Sciatic nerve (tissue), 2 donors: ENCODE measurements at regions not wholly inside any gene's neighbourhood (a gene's known extent, or its start where the extent isn't known, plus 50 kb on each side); places are given as distances from the start of the nearest gene placed in this dataset.

ENCODE experiments used
- ATAC-seq: fragments of 200-7000 bp; cut with Tn5 transposase; one replicate; pipeline ENCODE4 v1.9.1; 2020; ENCODE audit warnings: mild to moderate bottlenecking, moderate library complexity
- DNase-seq: peaks from one replicate; pipeline ENCODE4 v3.0.0-alpha.2; 2020; ENCODE audit warnings: low spot score
- intact Hi-C: fragments of 100-400 bp; cut with DNase I; formaldehyde crosslinking; loops from one replicate; pipeline ENCODE4 v1.14.2; 2022
- donor health status: DM: no; HTN: no; CAD: no.
- donor health status: DM: no; HTN: no; CAD: no.

DNA sequence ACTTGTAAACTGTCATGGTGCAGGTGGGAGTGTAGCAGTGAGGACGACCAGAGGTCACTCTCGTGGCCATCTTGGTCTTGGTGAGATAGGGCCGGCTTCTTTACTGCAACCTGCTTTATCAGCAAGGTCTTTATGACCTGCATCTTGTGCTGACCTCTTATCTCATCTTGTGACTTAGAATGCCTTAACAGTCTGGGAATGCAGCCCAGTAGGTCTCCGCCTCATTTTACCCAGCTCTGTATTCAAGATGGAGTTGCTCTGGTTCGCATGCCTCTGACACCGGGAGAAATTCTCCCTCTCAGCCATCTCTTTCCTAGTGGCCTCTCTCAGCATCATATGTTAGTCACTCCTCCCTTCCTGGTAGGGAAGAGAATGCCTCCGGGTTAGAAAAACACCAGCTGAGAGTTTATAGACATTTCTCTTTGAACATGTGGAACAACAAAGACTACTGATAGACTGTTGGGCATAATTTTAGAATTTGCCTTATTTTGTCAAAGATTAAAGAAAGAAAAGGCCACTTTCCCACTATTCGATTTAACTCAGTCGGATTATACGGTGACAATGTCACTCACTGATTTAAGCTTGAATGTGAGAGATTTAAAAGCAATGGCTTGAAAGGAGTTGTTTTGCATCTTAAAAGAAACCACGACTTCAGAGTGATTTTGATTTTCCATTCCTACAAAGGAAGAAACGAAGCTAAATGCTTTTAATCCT lies 67.9 kb upstream of the SNX9 start:
- ATAC-seq (no peak), DNase-seq (no peak)
- intact Hi-C loops, result no loop called here

DNA sequence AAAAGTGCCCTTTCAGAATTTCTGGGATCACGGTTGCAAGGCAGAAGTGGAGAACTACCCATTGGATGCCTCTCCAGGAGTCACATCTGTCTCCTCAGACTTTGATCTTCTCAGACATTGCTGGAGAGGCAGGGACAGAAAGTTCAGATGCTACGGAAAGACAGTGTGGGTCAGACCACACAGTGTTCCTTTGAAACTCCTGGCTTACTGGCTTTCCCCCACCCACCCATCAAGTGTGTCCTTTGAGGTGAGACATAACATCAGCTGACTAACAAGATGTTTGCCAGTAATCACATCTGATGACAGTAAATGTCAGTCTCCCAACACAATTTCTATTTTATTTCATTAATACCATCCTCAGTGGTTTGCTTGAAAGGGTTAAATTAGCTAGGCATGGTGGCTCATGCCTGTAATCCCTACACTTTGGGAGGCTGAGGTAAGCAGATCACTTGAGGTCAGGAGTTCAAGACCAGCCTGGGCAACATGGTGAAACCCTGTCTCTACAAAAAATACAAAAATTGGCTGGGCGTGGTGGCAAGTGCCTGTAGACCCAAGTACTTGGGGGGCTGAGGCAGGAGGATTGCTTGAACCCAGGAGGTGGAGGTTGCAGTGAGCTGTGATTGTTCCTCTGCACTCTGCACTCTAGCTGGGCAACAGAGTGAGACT lies 67.2 kb upstream of the SNX9 start:
- intact Hi-C loops, result no loop called here
- DNase-seq (no peak), ATAC-seq (peak; percentile 7)

DNA sequence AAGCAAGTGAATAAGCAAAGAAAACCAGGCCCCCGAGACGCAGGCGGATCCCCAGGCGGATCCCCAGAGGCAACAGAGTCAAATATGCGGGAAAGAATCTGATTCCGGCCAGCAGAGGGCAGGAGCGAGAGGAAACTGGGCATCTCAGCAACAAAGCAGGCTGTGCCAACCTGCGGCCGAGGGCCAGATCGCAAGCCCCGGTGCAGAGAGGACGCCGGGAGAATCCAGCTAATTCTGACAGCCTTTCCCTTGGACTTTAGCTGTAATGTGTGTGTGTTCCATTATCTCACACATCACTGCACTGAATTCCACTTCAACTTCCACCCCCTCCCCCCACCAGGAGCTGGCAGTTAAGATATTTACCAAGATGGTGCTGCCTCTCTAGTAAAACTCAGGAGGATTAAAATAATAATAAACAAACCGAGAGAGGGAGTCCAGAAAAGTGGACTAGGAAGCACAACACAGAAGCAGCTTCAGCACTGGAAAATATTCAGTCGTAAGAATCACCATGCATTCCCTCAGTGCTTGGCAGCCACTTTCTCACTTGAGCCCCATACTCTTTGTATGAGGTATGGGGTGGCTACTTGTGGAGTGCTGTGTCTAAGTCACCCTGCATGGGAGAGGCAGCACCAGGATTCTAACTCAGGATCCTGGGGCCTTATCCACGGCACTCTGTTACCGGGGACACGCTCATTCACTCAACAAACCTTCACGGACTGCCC lies 66.2 kb upstream of the SNX9 start:
- ATAC-seq (peak; percentile 88), DNase-seq (peak; percentile 93)
- intact Hi-C loops, result no loop called here

DNA sequence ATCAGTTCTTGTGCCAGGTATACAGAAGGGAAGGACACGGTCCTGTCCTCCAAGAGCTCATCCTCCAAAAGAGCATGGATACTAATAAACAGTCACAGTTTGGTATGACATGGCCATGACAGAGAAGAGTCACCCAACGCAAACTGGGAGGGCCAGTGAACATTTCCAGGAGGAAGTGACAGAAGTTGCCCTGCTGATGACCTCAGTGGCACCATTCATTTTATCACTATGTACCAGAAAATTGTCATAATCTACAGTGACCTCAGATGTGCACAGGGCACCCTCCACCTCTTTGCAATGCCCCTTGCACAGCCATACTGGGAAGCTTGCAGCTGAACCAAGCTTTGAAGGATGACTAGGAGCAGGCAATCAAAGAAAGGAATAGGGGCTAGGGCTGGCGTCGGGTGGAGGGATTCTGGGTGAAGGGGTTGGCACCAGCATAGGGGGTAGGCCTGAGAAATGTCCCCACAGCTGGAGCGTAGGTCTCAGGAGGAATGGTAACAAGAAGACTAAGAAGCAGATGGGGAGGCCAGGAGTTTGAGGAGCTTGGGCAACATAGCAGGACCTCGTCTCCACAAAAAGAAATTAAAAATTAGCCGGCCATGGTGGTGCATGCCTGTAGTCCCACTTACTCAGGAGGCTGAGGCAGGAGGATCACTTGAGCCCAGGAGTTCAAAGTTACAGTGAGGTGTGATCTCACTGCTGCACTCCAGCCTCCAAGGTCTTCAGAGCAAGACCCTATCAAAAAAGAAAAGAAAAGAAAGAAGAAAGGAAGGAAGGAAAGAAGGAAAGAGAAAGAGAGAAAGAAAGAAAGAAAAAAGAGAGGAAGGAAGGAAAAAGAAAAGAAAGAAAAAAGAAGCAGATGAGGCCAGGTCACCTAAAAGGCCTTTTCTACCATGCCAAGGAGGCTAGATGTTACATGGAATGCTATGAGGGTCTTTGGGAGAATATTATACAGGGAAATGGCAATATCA lies 65.3 kb upstream of the SNX9 start:
- ATAC-seq (no peak), DNase-seq (no peak)
- intact Hi-C loops, result no loop called here

DNA sequence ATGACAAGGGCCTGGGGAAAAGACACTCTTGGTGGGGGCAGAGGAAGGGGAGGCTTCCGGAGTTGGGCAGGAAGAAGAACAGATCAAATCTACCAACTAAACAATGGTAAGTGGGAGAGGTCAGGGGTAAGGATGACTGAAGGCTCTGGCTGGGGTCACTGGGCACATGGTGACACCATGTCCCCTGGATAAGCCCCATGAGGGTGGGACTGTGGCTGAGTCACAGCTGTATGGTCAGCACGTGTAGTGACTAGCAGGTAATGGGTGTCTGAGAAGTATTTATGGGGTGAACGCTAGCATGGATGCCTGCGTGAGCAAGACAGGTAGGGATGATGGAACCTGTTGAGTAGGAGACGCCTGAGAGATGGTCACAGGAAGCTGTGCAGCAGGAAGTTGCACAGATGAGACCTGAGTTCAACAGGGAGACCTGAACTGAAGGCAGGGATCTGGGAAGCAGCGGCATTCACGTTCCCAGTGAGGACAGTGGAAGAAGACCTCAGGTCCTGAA lies 64.5 kb upstream of the SNX9 start:
- intact Hi-C loops, result no loop called here
- no peak for ATAC-seq
- DNase-seq, result no peak

DNA sequence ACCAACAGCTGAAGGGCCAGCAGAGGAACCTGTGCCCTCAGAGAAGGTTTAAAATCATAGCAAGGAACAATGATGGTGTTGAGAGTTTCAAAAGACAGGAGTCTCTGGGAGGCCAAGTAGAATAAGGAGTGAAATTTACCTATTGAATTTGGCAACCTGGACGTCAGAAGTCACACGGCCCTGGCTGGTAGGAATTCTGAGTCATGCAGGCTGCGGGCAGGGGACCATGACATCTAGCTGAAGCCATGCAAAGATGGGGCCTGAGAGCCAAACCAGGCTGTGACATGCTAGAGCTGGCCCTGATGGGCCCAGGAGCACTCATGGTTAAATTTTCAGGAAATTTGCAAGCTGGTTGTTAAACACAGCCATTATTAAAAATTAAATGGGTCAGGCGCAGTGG lies 64.0 kb upstream of the SNX9 start:
- no peak for ATAC-seq
- intact Hi-C loops, result no loop called here
- no peak for DNase-seq

DNA sequence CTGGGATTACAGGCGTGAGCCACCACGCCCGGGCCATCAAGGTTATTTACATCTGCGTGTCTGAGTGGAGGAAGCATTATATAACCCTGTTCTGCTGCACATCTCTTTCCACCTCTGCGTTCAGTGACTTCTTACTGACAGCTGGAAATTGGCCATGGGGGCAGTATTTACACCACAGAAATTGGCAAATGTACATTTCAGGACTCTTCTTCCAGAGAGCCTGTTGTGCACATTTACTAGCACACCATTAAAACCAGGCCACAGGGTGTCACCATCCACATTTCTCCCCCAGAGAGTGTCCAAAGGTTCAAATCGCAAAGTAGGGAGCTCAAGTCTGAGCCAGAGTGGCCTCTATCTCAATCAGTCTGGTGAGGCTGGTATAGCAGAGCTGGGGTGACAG lies 62.9 kb upstream of the SNX9 start:
- DNase-seq, result no peak
- ATAC-seq, result no peak
- intact Hi-C loops, result no loop called here

DNA sequence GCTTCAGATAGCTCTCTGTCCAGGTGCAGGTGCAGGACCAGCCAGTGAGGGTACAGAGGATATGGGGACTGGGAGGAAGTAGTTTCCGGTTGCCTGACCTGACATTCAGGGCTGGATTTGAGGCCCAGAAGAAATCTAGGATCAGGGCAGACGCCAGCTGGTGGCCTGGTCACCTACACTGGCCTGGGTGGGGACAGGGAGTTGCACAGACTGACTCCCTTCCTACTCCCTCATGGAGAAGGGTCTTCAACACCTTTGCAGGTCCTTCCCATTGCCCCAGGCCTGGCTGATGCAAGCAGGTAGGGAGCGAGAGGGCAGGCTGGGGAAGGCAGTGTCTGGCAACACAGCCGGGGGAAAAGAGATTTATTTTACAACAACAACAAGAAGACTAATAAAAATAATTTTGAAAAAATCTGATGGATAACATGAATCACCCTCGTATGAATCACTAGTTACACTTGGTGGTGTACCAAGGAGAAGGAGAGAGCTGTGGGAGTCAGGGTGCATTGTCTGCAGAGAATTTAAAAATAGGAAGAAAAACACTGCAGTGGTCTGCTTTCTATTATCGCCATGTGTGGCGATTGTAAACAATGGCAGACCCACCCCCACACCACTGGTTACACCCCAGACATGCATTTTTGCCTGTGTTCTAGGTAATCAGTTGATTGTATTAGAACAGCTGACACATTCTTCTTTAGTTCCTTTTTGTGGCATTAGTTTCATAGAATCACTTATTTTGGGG lies 62.3 kb upstream of the SNX9 start:
- intact Hi-C loops, result no loop called here
- no peak for ATAC-seq
- no peak for DNase-seq

DNA sequence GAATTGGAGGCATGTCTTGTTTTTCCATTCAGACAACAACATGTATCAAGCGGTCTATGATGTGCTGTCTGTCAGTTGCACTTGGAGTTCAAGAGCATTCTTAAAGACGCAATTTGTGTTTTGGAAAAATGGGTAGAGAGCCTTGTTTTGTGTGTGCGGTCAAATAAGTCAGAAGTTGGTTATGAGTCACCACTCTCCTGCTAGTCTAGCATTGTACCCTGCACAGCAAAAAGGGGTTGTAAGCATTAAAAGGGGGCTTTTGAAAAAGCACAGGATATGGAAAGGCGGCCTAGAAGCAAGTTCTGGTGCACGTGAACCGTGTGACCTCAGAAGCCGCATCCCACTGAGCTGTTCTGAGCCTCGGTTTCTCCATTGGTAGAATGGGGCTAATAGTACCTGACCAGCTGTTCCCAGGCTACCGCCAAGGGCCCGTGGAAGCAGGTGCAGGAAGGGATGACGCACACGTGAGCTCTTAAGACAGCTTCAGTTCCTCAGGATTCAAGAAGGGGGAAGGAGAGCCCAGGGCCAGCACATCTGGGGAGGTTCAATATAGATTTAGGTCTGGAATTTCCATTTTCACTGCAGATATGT lies 61.6 kb upstream of the SNX9 start:
- intact Hi-C loops, result no loop called here
- no peak for DNase-seq
- ATAC-seq, result no peak

DNA sequence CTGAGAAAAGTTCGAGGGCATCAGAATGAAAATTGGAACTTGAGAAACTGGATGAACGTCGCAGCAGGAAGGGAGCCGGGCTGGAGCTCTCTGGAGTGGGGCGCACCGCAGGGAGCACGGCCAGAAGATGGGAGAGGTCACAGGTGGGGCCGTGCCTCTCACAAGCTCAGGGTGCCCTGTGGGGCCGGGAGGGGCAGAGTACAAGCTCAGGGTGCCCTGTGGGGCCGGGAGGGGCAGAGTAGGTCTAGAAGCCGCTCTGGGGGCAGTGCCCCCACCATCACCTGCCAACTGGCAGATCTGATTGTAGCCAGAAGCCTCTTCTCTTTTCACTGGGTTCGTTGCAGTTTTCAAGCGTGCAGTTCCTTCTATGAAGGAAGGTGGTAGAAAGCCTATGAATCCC lies 61.1 kb upstream of the SNX9 start:
- intact Hi-C loops, result no loop called here
- ATAC-seq (no peak), DNase-seq (no peak)

DNA sequence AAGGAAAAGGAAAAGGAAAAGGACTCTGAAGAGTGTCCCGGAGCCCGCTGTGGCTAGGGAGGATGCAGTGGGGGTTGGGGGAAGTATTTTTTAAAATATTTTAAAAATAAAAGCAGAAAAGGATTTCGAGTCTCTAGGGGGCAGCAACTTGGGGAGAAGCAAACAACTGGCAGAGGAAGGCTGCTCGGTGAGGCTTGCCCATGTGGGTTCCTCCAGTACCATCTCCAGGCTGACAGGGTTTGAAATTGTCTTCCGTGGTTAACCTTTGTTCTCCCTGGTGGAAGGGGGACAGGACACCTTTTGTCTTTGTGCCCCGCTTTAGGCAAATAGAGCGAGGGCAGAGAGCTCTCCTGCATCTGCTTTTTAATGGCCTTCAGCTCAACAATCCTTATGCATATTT lies 60.4 kb upstream of the SNX9 start:
- intact Hi-C loops, result no loop called here
- no peak for DNase-seq
- ATAC-seq, result no peak

DNA sequence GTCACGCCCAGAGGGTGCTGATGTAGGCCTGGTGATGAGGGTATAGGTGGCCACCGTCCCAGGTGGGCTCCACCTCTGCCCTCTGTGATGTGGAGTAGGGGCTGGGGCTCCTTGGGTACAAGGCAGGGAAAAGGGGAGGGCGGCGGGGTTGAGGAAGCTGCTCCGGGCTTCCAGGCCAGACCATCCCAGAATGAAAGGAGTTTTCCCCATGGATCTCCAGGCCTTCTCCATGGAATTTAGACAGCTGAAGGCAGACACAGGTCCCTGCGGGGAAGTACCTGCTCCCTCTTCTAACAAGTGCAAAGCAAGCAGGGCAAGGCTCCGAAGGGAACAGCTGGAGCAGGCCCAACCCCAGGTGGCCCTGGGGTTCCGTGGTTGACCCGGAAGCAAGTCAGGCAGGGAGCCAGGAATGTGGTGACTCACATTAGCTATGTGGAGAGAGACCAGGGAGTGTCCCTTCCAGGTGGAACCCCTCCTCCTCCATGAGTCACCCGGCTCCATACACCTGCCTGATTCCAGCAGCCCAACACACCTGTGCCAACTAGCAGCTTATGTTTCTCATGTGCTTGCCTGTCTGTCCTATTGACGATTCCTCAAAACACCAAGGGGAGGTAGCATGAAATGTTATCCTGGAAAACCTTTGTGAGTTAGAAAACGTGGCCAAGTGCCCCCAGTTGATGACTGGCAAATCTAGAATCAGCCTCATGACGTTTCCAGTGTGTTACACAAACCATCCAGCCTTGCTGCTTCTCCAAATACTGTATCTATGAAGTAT lies 59.7 kb upstream of the SNX9 start:
- intact Hi-C loops, result no loop called here
- DNase-seq, result no peak
- ATAC-seq, result no peak

DNA sequence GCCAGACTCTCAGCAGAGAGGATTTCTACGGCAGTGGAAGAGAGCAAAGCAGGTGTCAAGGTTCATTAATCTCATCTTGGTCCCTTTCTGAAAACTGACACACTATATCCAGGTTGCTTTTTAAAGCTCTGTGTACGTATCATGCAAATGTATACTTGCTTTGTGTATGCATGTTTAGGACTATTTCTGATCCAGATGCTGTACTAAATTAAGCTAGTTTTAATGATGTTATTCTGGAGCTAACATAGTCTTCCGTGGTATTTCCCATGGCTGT lies 59.2 kb upstream of the SNX9 start:
- intact Hi-C loops, result no loop called here

DNA sequence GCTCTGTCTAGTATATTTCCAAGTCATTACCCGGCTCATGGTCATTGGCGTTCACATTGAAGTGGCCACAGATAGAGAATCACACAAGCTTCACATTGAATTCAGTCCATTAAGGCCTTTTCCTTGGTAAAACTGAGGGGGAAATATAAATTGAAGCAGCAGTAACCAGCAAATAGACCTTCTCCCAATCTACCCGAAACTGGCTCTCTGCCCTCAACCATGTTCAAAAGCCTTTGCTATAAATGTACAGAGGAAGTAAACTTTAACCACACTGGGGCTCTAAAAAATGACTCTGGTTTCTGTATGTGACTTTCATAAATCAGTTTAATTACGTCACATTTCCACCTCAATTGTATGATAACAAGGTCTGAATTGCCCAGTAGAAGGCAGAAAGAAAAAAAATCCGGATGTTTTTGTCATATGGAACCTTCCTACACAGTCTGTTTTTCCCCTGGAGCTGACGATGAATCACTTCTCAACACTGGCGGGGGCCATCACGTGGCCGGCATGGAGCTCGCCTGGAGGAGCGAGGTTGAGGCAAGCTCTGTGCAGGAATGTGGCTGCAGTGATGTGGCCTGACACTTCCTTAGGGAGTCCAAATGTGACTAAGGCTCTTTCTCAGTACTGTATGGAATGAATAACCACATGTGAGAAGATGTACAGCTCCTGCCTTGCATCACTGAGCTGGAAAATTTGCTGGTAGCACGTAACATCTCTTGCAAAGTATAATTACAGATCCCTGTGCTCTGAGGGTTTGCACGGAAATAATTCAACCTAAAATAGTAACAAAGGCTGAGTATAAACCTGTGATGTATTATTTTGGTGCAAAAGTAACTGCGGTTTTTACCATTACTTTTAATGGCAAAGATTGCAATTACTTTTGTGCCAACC lies 58.6 kb upstream of the SNX9 start:
- intact Hi-C loops, result no loop called here
- ATAC-seq (peak; percentile 82), DNase-seq (peak; percentile 86)

More for the DNA sequence above, 59.2 kb upstream of the SNX9 start:
- ATAC-seq (no peak), DNase-seq (no peak)

DNA sequence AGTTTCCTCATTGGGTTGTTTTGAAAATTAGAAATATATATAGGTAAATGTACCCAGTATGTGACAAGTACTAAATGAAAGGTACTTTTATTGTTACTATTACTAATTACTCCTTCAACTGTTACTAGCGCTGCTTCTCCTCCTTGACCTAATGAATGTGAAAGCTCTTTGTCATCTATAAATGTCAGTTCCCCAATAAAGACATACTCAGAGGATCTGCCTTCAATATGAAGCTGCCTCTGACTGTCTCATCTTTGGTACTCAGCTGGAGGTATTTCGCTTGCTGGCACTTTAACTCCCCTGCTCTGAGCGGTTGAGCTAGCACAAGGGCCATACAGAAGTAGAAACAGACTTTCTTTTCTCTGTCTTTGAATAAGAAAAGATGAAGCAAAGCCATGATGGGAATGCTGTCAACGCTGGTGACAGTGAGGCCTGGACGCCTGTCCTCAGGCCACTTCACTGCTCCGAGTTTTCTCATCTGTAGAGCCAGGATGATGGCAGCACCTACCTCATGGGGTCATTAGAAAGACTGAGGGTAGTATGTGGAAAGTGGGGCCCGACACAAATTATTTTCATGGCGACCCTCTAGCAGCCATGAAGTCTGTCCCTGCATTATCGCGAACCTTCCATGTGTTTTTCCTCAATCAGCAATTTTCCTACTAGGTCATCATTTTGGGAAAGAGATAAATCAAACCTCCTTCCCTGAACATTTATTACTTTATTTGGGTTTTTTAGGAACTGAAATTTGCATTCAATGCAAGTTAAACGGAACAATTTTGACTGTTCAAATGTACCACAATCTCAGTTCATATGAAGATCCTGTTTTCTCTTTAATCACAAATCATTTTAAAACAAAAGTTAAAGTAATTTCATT lies 55.9 kb upstream of the SNX9 start:
- intact Hi-C loops, result no loop called here
- ATAC-seq, result no peak

DNA sequence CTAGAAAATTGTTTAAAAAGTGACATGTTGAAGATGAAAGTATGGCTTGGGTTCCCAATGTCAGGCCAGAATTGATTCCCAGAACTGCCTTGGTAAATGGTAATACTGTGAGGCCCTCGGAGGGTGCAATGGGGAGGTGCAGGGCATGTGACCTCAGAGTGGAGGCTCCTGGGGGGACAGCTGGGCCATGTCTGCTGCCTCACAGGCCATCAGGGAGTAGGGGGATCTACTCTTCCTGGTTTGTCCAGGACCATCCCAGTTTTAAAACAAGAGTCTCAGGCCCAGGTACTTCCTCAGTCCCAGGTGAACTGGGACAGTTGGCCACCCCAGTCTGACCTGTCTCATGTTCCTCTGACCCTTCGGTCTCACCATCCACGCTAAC lies 55.3 kb upstream of the SNX9 start:
- ATAC-seq (no peak), DNase-seq (no peak)
- intact Hi-C loops, result no loop called here

More for the DNA sequence above, 55.9 kb upstream of the SNX9 start:
- DNase-seq, result no peak
